Tibial nerve (tissue), 4 donors: ENCODE measurements at regions not wholly inside any gene's neighbourhood (a gene's known extent, or its start where the extent isn't known, plus 50 kb on each side); places are given as distances from the start of the nearest gene placed in this dataset.

Experiments used
- EP300 ChIP-seq, 2 donors: sonication (generic); formaldehyde crosslinking; IDR thresholded peaks; one replicate each; pipeline ENCODE4 v1.6.1; 2017; ENCODE audit warnings: antibody characterized with exemption in 2 of 2, mild to moderate bottlenecking in 1 of 2
- POLR2A ChIP-seq, 2 donors: fragments of 450-650 bp; IDR thresholded peaks; one replicate each; pipeline ENCODE4 v1.6.1; 2017; ENCODE audit warnings: antibody characterized with exemption in 2 of 2, mild to moderate bottlenecking in 2 of 2, moderate library complexity in 2 of 2
- TF ChIP-seq, protein P1 (sequence below), 5 experiments: fragments of 200-600 bp in 3 of 5; fragments of 450-650 bp in 2 of 5; sonication (generic) in 3 of 5; IDR thresholded peaks; one replicate each; pipeline ENCODE4 v1.5.1; 2016 to 2019; ENCODE audit warnings: antibody characterized with exemption in 5 of 5, mild to moderate bottlenecking in 3 of 5, moderate library complexity in 2 of 5

GRCh38 chr11:82365351-82365750 is 368.3 kb downstream of the FAM181B start:
- TF ChIP-seq, protein P1, sequence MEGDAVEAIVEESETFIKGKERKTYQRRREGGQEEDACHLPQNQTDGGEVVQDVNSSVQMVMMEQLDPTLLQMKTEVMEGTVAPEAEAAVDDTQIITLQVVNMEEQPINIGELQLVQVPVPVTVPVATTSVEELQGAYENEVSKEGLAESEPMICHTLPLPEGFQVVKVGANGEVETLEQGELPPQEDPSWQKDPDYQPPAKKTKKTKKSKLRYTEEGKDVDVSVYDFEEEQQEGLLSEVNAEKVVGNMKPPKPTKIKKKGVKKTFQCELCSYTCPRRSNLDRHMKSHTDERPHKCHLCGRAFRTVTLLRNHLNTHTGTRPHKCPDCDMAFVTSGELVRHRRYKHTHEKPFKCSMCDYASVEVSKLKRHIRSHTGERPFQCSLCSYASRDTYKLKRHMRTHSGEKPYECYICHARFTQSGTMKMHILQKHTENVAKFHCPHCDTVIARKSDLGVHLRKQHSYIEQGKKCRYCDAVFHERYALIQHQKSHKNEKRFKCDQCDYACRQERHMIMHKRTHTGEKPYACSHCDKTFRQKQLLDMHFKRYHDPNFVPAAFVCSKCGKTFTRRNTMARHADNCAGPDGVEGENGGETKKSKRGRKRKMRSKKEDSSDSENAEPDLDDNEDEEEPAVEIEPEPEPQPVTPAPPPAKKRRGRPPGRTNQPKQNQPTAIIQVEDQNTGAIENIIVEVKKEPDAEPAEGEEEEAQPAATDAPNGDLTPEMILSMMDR (IDR thresholded peaks at IDR 0.05): no peak
- TF ChIP-seq EP300 (IDR thresholded peaks at IDR 0.05) (no peak), POLR2A (IDR thresholded peaks at IDR 0.05) (no peak)
